SH-SY5Y (cell line): ENCODE measurements at regions not wholly inside any gene's neighbourhood (a gene's known extent, or its start where the extent isn't known, plus 50 kb on each side); places are given as distances from the start of the nearest gene placed in this dataset.

Experiments
- GATA2 ChIP-seq: IDR thresholded peaks from 2 replicates; pipeline ENCODE4 v1.6.1; 2011; ENCODE audit warnings: mild to moderate bottlenecking, low read depth, low read length
- GATA3 ChIP-seq: IDR thresholded peaks from 2 replicates; pipeline ENCODE4 v1.6.1; 2011; ENCODE audit warnings: low read depth, mild to moderate bottlenecking, low read length, moderate library complexity

GRCh38 chr7:25361387-25361786 lies 133.1 kb upstream of the NPVF start:
- TF ChIP-seq GATA3 (no peak), GATA2 (no peak)

- no peak for TF ChIP-seq GATA3
- no peak for TF ChIP-seq GATA2
These were observed 133.6 kb upstream of the NPVF start for GRCh38 chr7:25361863-25362262.

- TF ChIP-seq GATA3 (no peak), GATA2 (no peak)
These were observed 140.4 kb upstream of the NPVF start for GRCh38 chr7:25368599-25369201.

- TF ChIP-seq GATA2 (no peak), GATA3 (no peak)
These were observed 141.5 kb upstream of the NPVF start for GRCh38 chr7:25369786-25370185.

- TF ChIP-seq GATA2: no peak
- no peak for TF ChIP-seq GATA3
These were observed 143.7 kb upstream of the NPVF start for GRCh38 chr7:25371972-25372371.

- peak; percentile 31; the same call in 1 of the 2 replicates for TF ChIP-seq GATA3
- TF ChIP-seq GATA2: peak; percentile 64; the same call in 1 of the 2 replicates
These were observed 147.7 kb upstream of the NPVF start for GRCh38 chr7:25375805-25376600.

- no peak for TF ChIP-seq GATA3
- TF ChIP-seq GATA2: no peak
These were observed 151.3 kb upstream of the NPVF start for GRCh38 chr7:25379351-25380300.

- TF ChIP-seq GATA3 (no peak), GATA2 (no peak)
These were observed 153.7 kb upstream of the NPVF start for GRCh38 chr7:25381818-25382589.

GRCh38 chr7:25382869-25383268 lies 154.6 kb upstream of the NPVF start:
- no peak for TF ChIP-seq GATA2
- no peak for TF ChIP-seq GATA3

- no peak for TF ChIP-seq GATA3
- TF ChIP-seq GATA2: no peak
These were observed 155.1 kb upstream of the NPVF start for GRCh38 chr7:25383402-25383801.

GRCh38 chr7:25384788-25385505 lies 156.7 kb upstream of the NPVF start:
- TF ChIP-seq GATA3: no peak
- TF ChIP-seq GATA2: no peak

GRCh38 chr7:25385506-25386136 lies 157.3 kb upstream of the NPVF start:
- TF ChIP-seq GATA2 (no peak), GATA3 (no peak)
